Activated naive CD4-positive, alpha-beta T cell (primary cell): ENCODE measurements at regions not wholly inside any gene's neighbourhood (a gene's known extent, or its start where the extent isn't known, plus 50 kb on each side); places are given as distances from the start of the nearest gene placed in this dataset.

ENCODE experiments used
- DNase-seq, 4 experiments: peaks; one replicate each; lab custom pipeline; 2025; lab: John Stamatoyannopoulos, UW

DNA sequence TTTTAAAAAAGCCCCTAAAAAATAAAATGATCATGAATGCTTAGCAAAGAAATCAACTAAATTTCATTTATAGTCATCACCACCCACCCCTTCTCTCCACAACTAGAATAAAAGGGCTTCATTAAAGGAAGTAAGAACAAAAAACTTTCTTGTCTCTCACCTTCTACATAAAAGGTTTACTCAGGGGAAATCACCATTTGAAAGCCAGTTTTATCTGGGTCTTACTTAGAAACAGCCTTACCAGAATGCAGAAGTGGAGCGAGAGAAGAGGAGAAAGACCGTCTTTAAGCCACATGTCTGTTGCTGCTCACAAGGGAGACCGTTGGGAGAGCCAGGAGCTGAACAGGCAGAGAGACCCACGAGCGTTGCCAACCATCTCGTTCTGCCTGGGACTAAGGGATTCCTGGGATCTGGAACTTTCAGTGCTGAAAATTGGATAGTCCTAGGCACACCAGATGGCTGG lies 350.1 kb upstream of the PROK2 start:
- DNase-seq, result no peak

DNA sequence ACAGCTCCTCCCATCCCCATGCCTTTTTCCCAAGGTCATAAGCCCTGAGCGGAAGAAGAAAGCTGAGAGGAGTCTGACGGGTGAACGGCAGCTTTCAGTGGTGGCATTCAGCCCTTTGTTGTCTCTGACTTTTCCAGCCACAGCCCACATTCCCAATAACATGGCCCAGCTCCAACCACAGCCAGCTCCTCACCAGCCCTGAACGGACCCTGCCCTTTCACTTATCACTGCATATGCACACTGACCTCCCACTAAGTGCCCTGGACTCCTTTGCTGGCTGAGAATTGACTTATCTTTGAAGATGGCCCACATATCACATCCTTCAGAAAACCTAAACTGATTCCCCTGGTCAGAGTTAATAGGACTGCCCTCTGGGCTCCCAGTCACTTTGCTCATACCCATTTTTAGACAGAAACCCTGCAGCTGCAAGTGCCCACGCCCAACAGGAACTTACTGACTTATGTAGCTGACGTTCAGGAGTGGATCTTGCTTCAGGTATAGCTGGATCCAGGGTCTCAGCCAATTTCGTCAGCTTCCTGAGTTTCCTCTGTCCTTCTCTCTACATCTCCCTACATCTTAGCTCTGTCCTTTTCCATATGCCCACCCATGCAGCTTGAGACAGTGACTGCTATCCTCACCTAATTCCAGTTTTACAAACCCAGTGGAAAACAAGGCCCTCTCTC lies 348.5 kb upstream of the PROK2 start:
- DNase-seq, result no peak

DNA sequence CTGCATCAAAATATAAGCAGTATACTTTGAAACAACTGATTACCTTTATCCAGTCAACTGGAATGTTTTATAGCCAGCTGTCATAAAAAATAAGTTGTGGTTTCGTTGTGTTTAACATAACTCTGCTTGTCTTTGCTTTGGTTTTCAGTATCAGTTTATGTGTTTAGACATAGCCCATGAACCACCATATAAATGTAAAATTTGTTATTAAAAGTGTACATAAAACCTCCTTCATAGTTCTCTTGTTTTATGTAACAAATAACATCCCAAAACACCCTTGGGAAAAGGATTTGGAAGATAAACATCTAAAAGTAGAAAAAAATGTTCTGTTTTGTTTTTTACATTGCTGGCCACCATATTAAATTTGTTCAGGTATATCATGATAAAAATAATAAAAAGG lies 347.0 kb upstream of the PROK2 start:
- DNase-seq, result no peak

DNA sequence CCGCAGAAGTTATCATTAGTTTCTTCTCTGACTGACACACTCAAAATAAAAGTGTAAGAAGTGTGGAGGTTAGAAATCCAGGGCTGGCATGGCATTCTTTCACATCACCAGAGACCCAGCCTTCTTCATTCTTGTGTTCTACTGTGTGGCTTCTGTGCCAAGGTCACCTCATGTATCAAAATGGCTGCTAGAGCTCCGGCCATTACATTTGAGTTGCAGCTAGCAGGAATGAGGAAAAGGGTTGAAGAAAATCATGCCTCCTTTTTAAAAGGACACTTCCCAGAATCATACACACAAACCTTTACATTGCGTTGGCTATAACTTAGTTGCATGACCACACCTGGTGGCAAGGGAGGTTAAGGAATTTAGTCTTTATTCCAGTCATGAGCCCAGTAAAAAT lies 345.6 kb upstream of the PROK2 start:
- DNase-seq, result no peak

DNA sequence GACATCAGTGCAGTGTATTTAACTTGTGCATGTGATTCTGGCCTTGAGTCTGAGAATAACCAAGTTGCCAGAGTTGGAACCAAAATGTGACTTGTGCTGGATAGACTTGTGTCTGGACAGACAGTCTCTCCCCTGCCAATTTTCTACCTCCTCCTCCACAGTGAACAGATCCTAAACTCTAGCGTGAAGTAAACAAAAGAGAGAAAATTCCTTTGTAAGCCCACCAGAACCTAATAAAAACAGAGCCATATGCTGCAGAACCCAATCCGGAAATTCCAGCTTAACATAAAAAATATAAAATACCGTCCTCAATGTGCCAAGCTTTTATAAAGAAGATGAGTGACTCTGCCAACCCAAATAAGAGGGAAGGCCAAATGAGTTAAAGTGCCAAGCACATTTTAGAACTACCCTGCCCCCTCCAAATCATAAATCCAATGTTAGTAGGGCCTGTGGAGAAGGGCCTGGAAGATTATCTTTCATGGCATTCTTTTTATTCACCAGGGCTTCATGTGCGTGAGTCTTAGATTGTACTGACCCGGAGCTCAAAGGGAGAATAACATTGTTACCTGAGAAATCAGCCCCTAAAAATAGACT lies 344.6 kb upstream of the PROK2 start:
- no peak for DNase-seq

DNA sequence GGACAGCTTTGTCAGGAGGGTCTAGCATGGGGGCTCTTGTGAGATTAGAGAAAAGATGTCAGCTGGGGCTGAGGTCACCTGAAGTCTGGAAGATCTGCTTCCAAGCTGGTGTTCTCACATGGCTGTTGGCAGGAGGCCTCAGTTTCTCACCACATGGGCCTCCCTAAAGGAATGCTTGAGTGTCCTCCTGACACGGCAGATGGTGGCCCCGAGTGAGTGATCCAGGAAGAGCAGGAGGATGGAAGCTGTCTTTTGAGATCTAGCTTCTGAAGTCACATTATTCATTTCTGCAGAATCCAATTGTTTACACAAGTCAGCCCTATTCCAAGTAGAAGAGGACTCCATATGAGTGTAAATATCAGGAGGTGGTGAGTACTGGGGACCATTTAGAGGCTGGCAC lies 344.0 kb upstream of the PROK2 start:
- no peak for DNase-seq

DNA sequence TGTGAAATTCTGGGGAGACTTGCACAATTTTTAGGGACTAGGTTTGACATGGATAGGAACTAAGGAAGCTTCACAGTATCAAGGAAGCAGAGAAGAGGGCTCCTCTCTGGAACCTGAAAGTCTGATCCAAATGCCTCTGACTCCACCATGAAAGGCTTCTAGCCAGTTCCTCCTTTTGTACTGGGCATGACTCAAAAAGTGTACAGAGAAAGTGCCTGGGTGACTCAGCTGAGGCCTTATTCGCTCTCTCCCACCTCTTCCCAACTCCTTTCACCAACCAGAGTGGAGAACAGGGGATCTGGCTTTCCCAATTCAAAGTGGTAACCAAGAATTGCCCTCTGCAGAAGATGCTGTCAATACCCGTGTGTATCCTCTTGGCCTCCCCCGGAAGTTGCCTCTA lies 342.9 kb upstream of the PROK2 start:
- no peak for DNase-seq

DNA sequence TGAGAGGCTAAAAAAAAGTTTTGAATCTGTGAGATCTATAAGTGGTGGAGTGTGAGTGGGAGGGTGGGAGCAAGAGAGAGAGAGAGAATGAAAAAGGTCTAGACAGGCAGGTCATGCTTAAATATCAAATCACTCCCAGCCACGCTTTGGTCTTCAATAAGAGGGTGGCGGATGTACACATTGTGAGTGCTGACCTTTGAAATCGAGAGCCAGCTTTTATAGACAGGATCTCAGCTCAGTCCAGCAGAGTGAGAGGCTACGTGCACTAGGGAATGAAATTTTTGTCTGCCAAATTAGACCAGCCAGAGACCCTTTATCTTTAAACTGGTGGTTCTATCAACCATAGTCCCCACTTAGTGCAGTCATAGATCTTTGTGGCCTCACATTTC lies 342.3 kb upstream of the PROK2 start:
- DNase-seq, result no peak

DNA sequence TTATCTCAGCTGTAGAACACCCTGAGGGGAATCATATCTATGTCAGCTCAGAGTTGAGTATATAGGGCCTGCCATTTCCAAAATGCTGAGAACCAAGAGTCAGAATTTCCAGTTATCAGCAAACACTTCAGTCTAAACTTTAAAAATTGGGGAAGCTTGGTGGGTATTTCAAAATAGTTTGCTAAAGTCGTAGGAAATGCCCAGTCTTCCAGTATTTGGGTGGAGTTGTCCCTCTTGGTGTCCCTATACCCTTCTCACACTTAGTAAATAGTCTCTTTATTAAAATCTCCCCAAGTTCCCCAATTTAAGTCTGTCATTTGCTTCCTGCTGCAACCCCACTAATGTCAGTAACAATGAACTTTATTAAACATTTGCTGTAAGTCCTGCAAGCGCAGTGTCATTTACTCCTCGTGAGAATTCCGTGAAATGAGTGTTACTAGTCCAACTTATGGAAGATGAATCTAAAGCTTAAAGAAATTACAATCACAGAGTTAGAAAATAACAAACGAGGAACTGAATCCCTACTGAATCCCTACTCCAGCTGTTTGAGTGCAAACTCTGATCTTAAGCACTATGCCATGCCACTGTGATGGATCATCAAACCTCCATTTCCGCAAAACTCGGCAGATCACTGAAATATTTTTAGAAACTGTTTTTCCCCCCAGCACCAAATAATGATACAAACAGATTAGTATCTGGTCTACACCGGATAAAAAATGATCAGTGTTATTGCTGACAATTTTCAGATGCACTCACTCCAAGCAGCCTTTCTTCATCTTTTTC lies 341.7 kb upstream of the PROK2 start:
- no peak for DNase-seq

DNA sequence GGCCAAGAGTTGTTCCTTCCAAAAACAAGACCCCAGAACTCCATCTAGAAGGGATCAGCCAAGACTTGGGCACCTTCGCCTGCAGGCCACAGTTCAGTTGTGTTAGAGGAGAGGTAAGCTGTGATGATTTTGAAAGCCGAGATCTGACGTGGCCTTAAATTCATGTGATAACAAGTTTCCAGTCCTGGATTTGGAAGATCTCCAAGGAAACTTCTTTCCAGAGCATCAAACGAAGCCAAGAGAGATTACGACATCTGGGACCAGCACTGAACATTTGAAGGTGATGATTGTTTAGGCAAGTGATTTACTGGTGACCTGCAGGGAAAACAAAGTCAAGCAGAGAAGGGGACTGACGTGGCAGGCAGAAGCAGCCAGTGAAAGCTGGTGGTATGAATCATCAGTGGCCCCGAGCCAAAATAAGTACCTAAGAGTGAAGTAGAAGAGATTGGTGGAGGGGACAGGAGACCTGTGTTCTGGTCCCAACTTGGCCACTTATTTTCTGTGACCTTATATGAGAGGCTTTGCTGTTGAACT lies 339.0 kb upstream of the PROK2 start:
- no peak for DNase-seq

DNA sequence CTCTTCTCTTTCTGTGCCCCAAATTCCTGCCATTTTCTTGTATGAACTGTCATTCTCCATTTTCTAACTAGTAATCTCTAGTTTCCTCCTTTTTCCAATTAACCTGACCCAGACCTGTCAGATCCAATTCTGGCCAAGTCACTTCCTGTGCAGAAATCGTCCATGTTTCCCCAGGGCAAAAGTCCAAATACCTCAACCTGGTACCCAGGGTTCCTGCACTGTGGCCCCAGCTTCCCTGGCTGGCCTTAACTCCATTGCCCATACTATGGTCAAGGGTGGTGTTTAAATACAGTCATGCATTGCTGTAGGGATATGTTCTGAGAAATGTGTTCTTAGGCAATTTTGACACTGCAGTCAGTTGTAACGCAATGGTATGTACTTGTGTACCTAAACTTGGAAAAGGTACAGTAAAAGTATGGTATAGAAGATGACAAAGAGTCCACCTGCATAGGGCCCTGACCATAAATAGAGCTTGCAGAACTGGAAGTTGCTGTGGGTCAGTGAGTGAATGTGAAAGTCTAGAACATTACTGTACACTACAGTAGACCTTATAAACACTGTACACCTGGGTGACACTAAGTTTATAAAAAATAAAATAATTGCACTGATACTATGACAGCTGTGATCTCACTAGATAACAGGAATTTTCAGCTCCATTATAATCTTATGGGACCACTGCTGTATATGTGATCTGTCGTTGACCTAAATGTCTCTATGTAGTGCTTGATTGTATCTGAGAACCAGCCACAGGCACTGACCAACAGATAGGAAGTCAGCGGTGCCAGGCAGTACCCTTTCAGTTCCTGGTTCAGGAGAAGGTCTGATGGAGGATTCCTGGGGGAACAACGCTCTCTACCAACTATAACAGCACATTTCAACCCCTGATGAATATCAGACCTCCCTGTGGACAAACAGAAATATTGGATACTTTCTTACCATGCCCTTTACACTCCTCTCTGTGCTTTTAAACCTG lies 336.1 kb upstream of the PROK2 start:
- no peak for DNase-seq

DNA sequence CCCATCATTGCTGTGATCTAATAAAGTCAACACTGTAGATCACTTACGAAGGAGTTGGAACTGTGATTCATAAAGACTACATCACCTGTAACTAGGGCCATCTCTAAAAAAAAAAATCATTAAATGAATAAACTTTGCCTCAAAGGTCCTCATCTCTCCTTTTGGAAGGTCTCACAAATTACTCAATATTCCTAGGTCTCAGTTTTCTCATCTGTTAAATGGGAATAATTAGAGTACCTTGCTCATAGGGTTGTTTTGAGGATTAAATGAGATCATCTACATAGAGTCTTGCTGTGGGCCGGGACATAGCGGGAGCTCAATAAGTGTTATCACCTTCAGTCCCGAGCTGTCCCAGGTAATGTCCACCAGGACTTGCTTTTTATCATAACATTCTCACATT lies 335.1 kb upstream of the PROK2 start:
- no peak for DNase-seq

DNA sequence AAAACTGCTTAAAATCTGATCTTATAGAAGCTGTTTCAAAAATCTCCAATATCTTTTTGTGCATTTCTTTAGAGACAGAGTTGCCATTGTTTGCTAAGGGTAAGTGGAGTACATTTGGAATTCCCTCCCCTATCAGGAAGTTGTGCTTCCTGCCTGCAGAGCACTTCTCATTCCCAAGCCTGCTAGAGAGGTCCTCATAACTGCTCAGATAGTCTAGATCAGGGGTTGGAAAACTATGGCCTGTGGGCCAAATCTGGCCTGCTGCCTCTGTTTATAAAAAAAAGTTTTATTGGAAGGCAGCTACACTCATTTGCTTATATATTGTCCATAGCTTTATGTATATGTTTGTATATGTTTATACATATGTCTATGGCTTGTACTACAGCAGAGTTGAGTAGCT lies 333.7 kb upstream of the PROK2 start:
- no peak for DNase-seq

DNA sequence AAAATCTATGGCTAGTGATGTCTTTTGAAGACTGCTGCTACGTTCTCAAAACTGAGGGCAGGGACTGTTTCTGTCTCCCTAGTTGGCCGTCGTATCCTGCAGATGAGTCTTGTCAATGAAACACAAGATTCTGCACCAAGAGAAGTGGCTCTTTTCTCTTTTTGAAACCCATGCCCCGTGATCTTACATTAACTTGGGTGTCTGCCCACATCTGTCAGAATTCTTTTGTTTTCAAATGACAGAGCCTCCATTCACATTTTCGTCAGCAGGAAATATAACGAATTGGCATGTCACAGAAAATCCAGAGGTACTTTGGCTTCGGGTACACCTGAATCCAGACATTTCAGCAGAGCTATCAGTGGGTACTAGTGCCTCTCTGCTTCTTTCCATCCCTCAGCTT lies 331.3 kb upstream of the PROK2 start:
- no peak for DNase-seq

DNA sequence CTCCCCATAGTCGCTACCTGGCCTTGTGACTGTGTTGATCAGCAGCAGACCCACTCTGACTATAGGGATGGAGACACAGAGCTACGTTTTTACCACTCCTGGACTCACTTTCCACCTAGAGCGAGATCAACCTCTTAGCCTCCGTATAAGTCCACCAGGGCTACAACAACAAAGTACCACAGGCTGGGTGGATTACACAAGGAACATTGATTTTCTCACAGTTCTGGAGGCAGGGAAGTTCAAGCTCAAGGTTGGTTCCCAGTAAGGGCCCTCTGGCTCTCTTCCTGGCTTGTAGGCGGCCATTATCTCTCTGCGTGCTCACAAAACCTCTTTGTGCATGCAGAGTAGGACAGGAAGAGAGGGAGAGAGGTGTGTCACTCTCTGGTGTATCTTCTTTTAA lies 330.4 kb upstream of the PROK2 start:
- no peak for DNase-seq

DNA sequence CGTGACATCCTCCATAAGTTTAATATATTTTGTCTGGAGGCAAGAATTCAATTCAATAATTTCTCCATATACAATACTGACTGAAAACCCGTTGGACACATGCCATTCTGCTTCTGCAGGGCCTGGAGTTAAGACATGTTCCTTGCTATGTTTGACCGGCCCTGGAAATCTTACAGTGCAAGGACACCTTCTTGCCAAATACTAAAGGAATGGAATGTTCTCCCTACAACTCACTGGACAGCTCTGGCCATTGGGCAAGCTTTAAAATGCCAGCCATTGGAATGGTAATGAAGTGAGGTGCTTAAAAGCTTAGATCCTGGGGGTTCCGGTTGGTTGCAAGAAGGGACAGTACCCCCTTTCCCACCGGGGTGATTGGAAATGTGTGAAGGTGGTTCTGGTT lies 329.8 kb upstream of the PROK2 start:
- no peak for DNase-seq

DNA sequence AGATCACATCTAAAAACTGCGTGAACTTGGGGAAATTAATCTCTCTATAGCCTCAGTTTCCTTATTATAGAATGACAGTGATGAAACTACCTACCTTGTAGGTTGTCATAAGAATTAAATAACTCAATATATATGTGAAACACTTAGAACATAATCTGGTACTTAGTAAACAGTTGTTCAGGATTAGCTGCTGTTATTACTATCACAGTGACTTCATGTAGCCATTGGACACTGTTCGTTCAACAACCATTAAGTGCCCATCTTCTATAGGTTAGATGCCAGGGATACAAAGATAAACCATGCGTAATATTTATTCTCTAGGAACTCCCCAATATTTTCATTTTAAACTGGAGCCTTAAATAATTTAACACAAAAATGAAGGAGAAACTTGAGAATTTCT lies 329.0 kb upstream of the PROK2 start:
- DNase-seq, result no peak

DNA sequence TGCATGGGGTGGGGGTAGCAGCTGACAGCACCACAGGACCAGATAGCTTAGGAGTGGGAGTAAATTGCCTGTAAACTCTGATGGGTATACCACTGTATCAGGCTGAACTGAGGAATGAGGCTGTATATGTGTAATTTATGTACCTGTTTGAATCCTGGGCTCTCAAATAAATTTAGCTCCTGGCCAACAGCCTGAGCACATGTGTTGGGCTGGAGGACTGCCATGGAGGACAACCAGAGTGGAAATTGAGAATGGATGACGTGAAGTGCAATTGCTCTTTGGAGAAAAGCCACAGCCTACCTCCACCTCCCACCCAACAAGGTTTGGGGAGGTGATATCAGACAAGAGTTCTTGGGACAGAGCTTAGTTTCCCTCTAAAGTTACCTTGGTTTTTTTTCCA lies 328.6 kb upstream of the PROK2 start:
- no peak for DNase-seq

DNA sequence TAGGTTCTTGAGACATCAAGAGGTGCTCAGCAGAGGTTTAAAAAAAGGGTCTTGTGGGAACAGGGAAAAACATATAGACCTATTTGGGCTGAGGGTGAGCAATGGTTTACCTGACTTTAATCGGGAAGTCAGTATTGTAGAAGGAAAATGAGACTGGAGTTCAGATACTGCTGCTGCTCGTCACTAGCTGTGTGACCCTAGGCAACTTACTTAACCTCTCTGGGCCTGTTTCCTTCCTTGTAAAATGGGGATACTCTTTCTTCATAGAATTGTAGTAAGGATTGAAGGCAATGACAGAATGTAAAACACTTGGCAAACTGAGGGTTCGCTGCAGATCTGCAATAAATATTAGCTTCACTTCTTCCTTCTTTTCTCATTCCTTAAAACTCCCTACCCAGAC lies 327.5 kb upstream of the PROK2 start:
- no peak for DNase-seq

DNA sequence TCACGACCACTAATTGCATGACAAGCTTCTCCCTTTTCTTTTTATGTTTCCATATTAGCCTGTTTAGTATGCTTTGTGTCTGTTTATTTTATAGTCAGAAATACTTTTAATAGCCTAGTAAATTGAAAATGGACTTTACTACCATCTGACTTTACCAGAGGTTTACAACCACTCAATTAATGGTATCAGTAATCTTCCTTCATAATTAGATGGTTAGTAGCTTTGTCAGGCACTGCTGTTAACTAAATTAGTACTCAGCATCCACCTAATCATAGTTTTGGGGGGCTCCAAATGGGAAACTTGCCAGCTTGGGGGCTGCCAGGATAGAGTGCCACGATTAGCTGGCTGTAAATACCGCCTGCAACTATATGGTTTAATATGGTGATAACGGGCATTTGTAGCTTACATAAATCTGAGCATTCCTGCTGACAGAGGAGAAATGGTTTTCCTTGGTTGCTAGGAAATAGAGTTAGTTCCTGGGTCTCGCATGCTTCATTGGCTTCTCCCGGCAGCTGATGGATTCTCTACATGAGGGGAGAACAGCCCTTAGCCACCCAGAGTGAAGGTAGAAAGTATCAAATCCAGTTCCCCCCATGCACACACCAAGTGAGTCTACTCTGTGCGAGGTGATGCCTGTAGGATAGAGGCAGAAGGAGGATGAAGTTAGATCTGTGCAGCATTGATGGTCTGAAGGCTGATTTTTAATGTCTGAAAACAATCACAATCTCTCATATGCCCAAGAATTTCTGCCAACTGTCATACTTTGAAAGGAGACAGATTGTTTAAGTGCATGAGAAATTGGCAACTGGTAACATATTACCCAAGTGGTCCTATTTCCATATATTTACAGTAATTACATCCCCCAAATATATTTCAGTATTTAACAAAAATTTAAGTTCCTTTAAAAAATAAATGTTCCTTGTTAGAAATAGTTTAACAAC lies 326.6 kb upstream of the PROK2 start:
- no peak for DNase-seq
